Testis (tissue), 2 donors: ENCODE measurements at regions not wholly inside any gene's neighbourhood (a gene's known extent, or its start where the extent isn't known, plus 50 kb on each side); places are given as distances from the start of the nearest gene placed in this dataset.

Experiments used
- CTCF ChIP-seq, 3 experiments: fragments of 450-650 bp in 2 of 3; fragments of 200-600 bp in 1 of 3; sonication (generic) in 1 of 3; IDR thresholded peaks; one replicate each; pipeline ENCODE4 v1.5.1; 2016 to 2019; ENCODE audit warnings: antibody characterized with exemption in 3 of 3, mild to moderate bottlenecking in 2 of 3, moderate library complexity in 1 of 3
- POLR2A ChIP-seq: fragments of 450-650 bp; IDR thresholded peaks from one replicate; pipeline ENCODE4 v1.6.1; 2017; ENCODE audit warnings: antibody characterized with exemption, mild to moderate bottlenecking, moderate library complexity

GRCh38 chr11:105274631-105275030 is 135.1 kb upstream of the CARD18 start:
- no peak for TF ChIP-seq POLR2A
- no peak for TF ChIP-seq CTCF (IDR thresholded peaks at IDR 0.05)
